ENCODE measurements at regions not wholly inside any gene's neighbourhood (a gene's known extent, or its start where the extent isn't known, plus 50 kb on each side); places are given as distances from the start of the nearest gene placed in this dataset.

DNA sequence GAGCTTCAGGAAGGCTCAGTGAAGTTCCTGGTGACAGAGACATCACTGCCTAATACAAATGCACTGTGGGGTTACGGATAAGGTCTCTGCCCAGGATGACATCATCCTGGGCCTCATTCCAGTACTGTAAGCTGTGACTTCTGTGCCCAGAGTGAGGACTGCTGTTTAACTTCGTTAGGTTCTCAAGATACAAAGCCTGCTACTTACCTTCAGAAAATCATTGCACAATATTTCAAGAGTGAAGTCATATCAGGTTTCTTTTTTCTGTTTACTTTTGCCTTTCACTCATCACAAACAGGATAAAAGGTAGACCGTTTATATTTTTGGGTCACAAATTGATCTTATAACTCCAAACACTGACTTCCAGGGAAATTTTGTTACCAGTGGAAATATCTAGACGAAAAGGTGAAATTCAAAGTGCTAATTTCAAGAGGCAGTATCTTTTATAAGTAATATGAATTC, 241.2 kb downstream of the PIK3R1 start (continued):
- peak; percentile 64 for TF ChIP-seq ATF7 (IDR thresholded peaks at IDR 0.05)
- no peak for TF ChIP-seq ATF7 (CRISPR knock-in tag; IDR thresholded peaks at IDR 0.05)
- no peak for TF ChIP-seq MEIS1 (CRISPR knock-in tag; IDR thresholded peaks at IDR 0.05; ENCODE audit: borderline replicate concordance)
- no peak for TF ChIP-seq TMF1 (CRISPR knock-in tag; IDR thresholded peaks at IDR 0.05; ENCODE audit: low read depth)
- no peak for TF ChIP-seq SP140L (CRISPR knock-in tag; IDR thresholded peaks at IDR 0.05; ENCODE audit: borderline replicate concordance)
- TF ChIP-seq TP53 (CRISPR knock-in tag; conservative IDR thresholded peaks at IDR 0.05): no peak
- TF ChIP-seq ZNF549 (CRISPR knock-in tag; IDR thresholded peaks at IDR 0.05): no peak
- no peak for TF ChIP-seq BHLHE40 (IDR thresholded peaks at IDR 0.05; ENCODE audit: low read length)
- no peak for TF ChIP-seq HNF4G (IDR thresholded peaks at IDR 0.05; ENCODE audit: borderline replicate concordance, low read depth, low read length)
- TF ChIP-seq HNF4G (CRISPR knock-in tag; IDR thresholded peaks at IDR 0.05; ENCODE audit: borderline replicate concordance, low read depth): no peak
- TF ChIP-seq RORA (CRISPR knock-in tag; IDR thresholded peaks at IDR 0.05): no peak
- TF ChIP-seq, protein P1, sequence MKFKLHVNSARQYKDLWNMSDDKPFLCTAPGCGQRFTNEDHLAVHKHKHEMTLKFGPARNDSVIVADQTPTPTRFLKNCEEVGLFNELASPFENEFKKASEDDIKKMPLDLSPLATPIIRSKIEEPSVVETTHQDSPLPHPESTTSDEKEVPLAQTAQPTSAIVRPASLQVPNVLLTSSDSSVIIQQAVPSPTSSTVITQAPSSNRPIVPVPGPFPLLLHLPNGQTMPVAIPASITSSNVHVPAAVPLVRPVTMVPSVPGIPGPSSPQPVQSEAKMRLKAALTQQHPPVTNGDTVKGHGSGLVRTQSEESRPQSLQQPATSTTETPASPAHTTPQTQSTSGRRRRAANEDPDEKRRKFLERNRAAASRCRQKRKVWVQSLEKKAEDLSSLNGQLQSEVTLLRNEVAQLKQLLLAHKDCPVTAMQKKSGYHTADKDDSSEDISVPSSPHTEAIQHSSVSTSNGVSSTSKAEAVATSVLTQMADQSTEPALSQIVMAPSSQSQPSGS (CRISPR knock-in tag; IDR thresholded peaks at IDR 0.05): 0 out of 2 replicates have a peak, but pooled peaks have one; percentile 19
- no peak for TF ChIP-seq PRMT3 (CRISPR knock-in tag; IDR thresholded peaks at IDR 0.05; ENCODE audit: borderline replicate concordance, low read depth)

- H3K9ac ChIP-seq (ENCODE audit: insufficient read depth, low read depth, low read length): no peak overlapping the region
- H3K4me2 ChIP-seq (ENCODE audit: low read depth, low read length): no peak overlapping the region
- ATAC-seq (no peak), DNase-seq (ENCODE audit: low spot score) (no peak), FAIRE-seq (no peak)
- CTCF ChIA-PET (ENCODE audit: low intra/inter-chr PET ratio, low total read pairs): no interaction called here
- no peak overlapping the region for H2AFZ ChIP-seq (ENCODE audit: low read length)
- in situ Hi-C loops (cut with HindIII; ENCODE audit: extremely low pct_ligation_motif_present, low pct_unique_long_range_greater_than_20kb): loop anchor here (5.0 kb wide), 1 partner anchor 170 kb away; no protein-coding TSS in a partner anchor
- POLR2A ChIA-PET: no interaction called here
- no peak overlapping the region for H3K27ac ChIP-seq (ENCODE audit: extremely low read length, insufficient read depth, low read length)
- H3K79me2 ChIP-seq (ENCODE audit: insufficient read depth, low read length): no peaks in the 10 kb centered on the region
- peaks cover 0 to 10% of the 10 kb centered on the region in 2 experiments; a peak in 1 of 5 replicates for H3K27me3 ChIP-seq (ENCODE audit: control insufficient read depth in 1 of 2, insufficient read depth in 2 of 2, low read length in 2 of 2)
- H3K4me3 ChIP-seq (replicated peaks in 1 of 3; ENCODE audit: insufficient read depth in 1 of 3, low read depth in 2 of 3, low read length in 3 of 3): no peak overlapping the region
- no TSS peak for BruUV-seq (replicated peaks)
- H3K36me3 ChIP-seq (replicated peaks in 1 of 2; ENCODE audit: control insufficient read depth in 1 of 2, insufficient read depth in 2 of 2, low read length in 2 of 2): no peaks in the 10 kb centered on the region
- peaks cover 43% of the 10 kb centered on the region for H3K4me1 ChIP-seq (ENCODE audit: insufficient read depth, low read length)
- no peaks in the 10 kb centered on the region for H3K9me3 ChIP-seq (ENCODE audit: low read length)
- 61% methylated on average over 8 of the region's 8 CpGs for WGBS (ENCODE audit: low lambda C conversion rate)
- no peaks in the 10 kb centered on the region for H4K20me1 ChIP-seq (ENCODE audit: insufficient read depth, low read length)
- intact Hi-C loops (cut with micrococcal nuclease; ENCODE audit: unreplicated experiment): no loop called here
- TF ChIP-seq, protein P2, sequence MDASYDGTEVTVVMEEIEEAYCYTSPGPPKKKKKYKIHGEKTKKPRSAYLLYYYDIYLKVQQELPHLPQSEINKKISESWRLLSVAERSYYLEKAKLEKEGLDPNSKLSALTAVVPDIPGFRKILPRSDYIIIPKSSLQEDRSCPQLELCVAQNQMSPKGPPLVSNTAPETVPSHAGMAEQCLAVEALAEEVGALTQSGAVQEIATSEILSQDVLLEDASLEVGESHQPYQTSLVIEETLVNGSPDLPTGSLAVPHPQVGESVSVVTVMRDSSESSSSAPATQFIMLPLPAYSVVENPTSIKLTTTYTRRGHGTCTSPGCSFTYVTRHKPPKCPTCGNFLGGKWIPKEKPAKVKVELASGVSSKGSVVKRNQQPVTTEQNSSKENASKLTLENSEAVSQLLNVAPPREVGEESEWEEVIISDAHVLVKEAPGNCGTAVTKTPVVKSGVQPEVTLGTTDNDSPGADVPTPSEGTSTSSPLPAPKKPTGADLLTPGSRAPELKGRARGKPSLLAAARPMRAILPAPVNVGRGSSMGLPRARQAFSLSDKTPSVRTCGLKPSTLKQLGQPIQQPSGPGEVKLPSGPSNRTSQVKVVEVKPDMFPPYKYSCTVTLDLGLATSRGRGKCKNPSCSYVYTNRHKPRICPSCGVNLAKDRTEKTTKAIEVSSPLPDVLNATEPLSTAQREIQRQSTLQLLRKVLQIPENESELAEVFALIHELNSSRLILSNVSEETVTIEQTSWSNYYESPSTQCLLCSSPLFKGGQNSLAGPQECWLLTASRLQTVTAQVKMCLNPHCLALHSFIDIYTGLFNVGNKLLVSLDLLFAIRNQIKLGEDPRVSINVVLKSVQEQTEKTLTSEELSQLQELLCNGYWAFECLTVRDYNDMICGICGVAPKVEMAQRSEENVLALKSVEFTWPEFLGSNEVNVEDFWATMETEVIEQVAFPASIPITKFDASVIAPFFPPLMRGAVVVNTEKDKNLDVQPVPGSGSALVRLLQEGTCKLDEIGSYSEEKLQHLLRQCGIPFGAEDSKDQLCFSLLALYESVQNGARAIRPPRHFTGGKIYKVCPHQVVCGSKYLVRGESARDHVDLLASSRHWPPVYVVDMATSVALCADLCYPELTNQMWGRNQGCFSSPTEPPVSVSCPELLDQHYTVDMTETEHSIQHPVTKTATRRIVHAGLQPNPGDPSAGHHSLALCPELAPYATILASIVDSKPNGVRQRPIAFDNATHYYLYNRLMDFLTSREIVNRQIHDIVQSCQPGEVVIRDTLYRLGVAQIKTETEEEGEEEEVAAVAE (CRISPR knock-in tag; IDR thresholded peaks at IDR 0.05; ENCODE audit: borderline replicate concordance): no peak
- no peak for TF ChIP-seq ZKSCAN1 (IDR thresholded peaks at IDR 0.05; ENCODE audit: low read length)
- peak; percentile 41; the same call in 1 of the 2 replicates for TF ChIP-seq ZNF770 (CRISPR knock-in tag; IDR thresholded peaks at IDR 0.05)
- TF ChIP-seq CEBPB (IDR thresholded peaks at IDR 0.05; ENCODE audit: borderline replicate concordance, low read depth, low read length): 0 out of 2 replicates have a peak, but pooled peaks have one; percentile 12
These were observed 241.7 kb downstream of the PIK3R1 start for GRCh38 chr5:68457285-68457684.

Data from HepG2 (cell line).